Kidney (tissue), 13 donors: ENCODE measurements at regions not wholly inside any gene's neighbourhood (a gene's known extent, or its start where the extent isn't known, plus 50 kb on each side); places are given as distances from the start of the nearest gene placed in this dataset.

ENCODE experiments used
- DNase-seq, 5 donors: peaks; one replicate each; pipeline ENCODE4 v3.0.0-alpha.2; 2013 to 2020
- FAIRE-seq: peaks from 2 replicates; lab custom pipeline; 2012; peaks lifted over from hg19 to GRCh38; lab: Jason Lieb, UNC
- H3K27ac ChIP-seq, 2 donors: one replicate each; pipeline ENCODE4 v1.7.0; 2013; ENCODE audit warnings: low read depth in 2 of 2, low read length in 2 of 2, inconsistent platforms in 1 of 2
- H3K27me3 ChIP-seq: one replicate; pipeline ENCODE4 v1.7.1; 2013; ENCODE audit warnings: low read length, inconsistent platforms; ENCODE audit not compliant: control insufficient read depth, insufficient read depth
- H3K36me3 ChIP-seq, 3 donors: one replicate each; pipeline versions ENCODE4 v1.7.0 to v1.7.1; 2013; ENCODE audit warnings: low read length in 3 of 3, control low read depth in 1 of 3, inconsistent platforms in 1 of 3; ENCODE audit not compliant: insufficient read depth in 3 of 3, control insufficient read depth in 2 of 3
- H3K4me1 ChIP-seq, 3 donors: one replicate each; pipeline versions ENCODE4 v1.7.0 to v1.7.1; 2013; ENCODE audit warnings: low read length in 3 of 3, inconsistent platforms in 1 of 3, low read depth in 1 of 3; ENCODE audit not compliant: control insufficient read depth in 2 of 3, insufficient read depth in 2 of 3
- H3K4me3 ChIP-seq, 3 donors: one replicate each; pipeline versions ENCODE4 v1.7.0 to v1.8.1; 2013; ENCODE audit warnings: low read length in 3 of 3, control low read depth in 1 of 3, inconsistent platforms in 1 of 3
- H3K9ac ChIP-seq, 3 donors: one replicate each; pipeline versions ENCODE4 v1.7.0 to v1.7.1; 2013; ENCODE audit warnings: low read length in 3 of 3, control low read depth in 1 of 3, inconsistent platforms in 1 of 3
- H3K9me3 ChIP-seq, 3 donors: one replicate each; pipeline versions ENCODE4 v1.7.0 to v1.7.1; 2013; ENCODE audit warnings: low read length in 3 of 3, control low read depth in 1 of 3, inconsistent platforms in 1 of 3; ENCODE audit not compliant: control insufficient read depth in 2 of 3, insufficient read depth in 1 of 3
- intact Hi-C: fragments of 100-400 bp; cut with DNase I; formaldehyde crosslinking; loops from one replicate; pipeline ENCODE4 v1.11.1; 2022
- TF ChIP-seq, protein P1 (sequence below): IDR thresholded peaks from 3 replicates; pipeline ENCODE4 v1.5.1; 2012; ENCODE audit warnings: mild to moderate bottlenecking, moderate library complexity, borderline replicate concordance; ENCODE audit not compliant: insufficient read depth; ENCODE audit errors: extremely low read depth
- donor health status: control.
- donor health status: control.
- donor health status: control.
- donor health status: control.
- donor health status: control.
- donor health status: DM: yes; HTN: yes; CAD: no.
- donor health status: Normal renal cell carcinoma (clear cell type).

DNA sequence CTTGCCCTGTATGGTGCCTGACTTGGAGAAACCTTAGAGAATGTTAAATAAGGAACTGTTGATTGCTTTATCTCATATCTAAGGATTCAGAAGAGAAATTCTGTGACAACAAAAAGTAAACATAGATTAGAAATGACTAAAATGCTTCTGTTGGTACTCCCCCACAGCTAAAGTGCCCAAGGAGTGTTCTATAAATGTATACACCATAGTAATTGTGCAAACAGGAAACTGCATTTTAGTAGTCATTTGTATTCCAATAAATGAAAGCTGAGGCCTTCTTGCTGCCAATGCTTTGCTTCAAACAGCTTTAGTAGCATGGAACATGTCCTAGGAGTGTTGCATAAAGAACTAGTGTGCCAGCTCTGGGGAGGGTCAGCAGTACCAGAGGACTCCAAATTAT, 343.7 kb upstream of the IRAK1BP1 start:
- Histone ChIP-seq H3K27me3 (no peaks in the 10 kb centered on the region), H3K4me1 (no peaks in the 10 kb centered on the region), H3K36me3 (no peaks in the 10 kb centered on the region), H3K9ac (no peak overlapping the region), H3K27ac (no peak overlapping the region), H3K4me3 (no peak overlapping the region), H3K9me3 (no peaks in the 10 kb centered on the region)
- DNase-seq (no peak), FAIRE-seq (no peak)
- intact Hi-C loops: no loop called here
- TF ChIP-seq, protein P1, sequence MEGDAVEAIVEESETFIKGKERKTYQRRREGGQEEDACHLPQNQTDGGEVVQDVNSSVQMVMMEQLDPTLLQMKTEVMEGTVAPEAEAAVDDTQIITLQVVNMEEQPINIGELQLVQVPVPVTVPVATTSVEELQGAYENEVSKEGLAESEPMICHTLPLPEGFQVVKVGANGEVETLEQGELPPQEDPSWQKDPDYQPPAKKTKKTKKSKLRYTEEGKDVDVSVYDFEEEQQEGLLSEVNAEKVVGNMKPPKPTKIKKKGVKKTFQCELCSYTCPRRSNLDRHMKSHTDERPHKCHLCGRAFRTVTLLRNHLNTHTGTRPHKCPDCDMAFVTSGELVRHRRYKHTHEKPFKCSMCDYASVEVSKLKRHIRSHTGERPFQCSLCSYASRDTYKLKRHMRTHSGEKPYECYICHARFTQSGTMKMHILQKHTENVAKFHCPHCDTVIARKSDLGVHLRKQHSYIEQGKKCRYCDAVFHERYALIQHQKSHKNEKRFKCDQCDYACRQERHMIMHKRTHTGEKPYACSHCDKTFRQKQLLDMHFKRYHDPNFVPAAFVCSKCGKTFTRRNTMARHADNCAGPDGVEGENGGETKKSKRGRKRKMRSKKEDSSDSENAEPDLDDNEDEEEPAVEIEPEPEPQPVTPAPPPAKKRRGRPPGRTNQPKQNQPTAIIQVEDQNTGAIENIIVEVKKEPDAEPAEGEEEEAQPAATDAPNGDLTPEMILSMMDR: no peak

DNA sequence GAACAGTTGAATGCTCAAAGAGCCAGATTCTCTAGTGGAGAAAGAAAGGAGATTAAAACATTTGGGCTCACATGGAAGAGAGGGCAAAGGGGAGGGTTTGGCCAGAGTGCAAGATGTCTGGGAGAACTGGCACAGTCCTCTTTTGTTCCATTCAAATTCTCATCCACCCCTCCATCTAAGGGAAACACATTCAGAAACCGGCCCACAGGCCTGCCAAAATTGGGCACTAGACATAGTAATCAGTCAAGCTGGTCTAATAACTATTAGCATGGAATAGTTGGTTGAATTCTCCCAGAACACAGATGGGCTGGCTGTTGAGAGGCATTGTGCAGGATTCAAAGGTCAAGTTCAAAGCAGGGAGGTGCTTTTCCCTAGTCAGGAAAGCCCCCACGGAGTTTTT, 341.4 kb upstream of the IRAK1BP1 start:
- Histone ChIP-seq H3K27me3 (no peaks in the 10 kb centered on the region), H3K9me3 (no peaks in the 10 kb centered on the region), H3K4me3 (no peak overlapping the region), H3K36me3 (no peaks in the 10 kb centered on the region), H3K9ac (no peak overlapping the region), H3K4me1 (no peaks in the 10 kb centered on the region), H3K27ac (no peak overlapping the region)
- intact Hi-C loops: no loop called here
- TF ChIP-seq, protein P1: no peak
- FAIRE-seq (no peak), DNase-seq (no peak)

DNA sequence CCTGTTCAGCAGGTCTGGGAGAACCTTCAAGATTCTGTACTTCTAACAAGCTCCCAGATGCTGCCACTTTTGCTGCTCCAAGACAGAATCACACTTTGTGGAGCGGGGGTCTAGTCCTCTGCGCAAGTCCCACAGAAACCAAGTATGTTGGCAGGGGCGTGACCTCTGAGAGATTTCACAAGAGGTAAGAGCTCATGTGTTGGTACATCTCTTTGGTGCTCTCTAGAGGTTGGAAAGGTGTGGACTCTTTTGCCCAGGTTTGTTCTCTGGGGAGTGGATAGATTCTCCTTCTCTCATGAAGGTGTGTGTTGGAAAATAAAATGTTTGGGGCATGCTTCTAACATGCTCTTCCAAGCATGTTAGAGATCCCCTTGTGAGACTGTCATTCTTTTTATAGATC, 340.9 kb upstream of the IRAK1BP1 start:
- intact Hi-C loops: no loop called here
- FAIRE-seq: no peak
- no peak for DNase-seq
- no peak overlapping the region for H3K27ac ChIP-seq
- H3K4me3 ChIP-seq: no peak overlapping the region
- H3K27me3 ChIP-seq: no peaks in the 10 kb centered on the region
- no peaks in the 10 kb centered on the region for H3K4me1 ChIP-seq
- H3K9ac ChIP-seq: no peak overlapping the region
- no peaks in the 10 kb centered on the region for H3K36me3 ChIP-seq
- TF ChIP-seq, protein P1: no peak
- no peaks in the 10 kb centered on the region for H3K9me3 ChIP-seq

DNA sequence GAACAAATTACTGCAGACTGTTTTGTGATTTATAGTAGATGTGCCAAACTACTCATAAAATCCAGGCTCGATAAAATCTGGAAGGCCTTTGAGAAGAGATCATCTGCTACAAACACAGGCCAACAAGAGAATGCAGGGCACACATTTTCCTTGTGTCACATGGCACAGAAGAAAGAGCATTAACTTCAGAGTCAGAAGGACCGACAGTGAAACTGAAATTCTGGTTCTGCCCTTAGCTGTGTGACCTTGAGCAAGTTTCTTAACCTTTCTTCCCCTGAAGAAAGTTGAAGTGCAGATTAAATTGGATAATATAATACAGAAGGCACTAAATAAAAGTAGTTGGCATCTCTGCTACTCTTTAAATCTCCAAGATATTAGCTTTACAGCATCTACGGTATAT, 338.4 kb upstream of the IRAK1BP1 start:
- TF ChIP-seq, protein P1: no peak
- Histone ChIP-seq H3K9me3 (no peaks in the 10 kb centered on the region), H3K4me1 (no peaks in the 10 kb centered on the region), H3K4me3 (no peak overlapping the region), H3K9ac (no peak overlapping the region), H3K27me3 (no peaks in the 10 kb centered on the region), H3K36me3 (no peaks in the 10 kb centered on the region), H3K27ac (no peak overlapping the region)
- intact Hi-C loops: no loop called here
- no peak for FAIRE-seq
- DNase-seq: no peak
